ENCODE measurements at regions not wholly inside any gene's neighbourhood (a gene's known extent, or its start where the extent isn't known, plus 50 kb on each side); places are given as distances from the start of the nearest gene placed in this dataset.

- no peak for DNase-seq (ENCODE audit: low read depth, low spot score)
Observed at GRCh38 chr14:31943861-31944255, 133.2 kb upstream of the ARHGAP5 start.

GRCh38 chr14:31944256-31945073 is 132.6 kb upstream of the ARHGAP5 start:
- DNase-seq (ENCODE audit: low read depth, low spot score), result no peak

- no peak for DNase-seq (ENCODE audit: low read depth, low spot score)
Observed at GRCh38 chr14:31945074-31945613, 132.0 kb upstream of the ARHGAP5 start.

- DNase-seq (ENCODE audit: low read depth, low spot score), result no peak
Observed at GRCh38 chr14:31945701-31946100, 131.4 kb upstream of the ARHGAP5 start.

- DNase-seq (ENCODE audit: low read depth, low spot score), result no peak
Observed at GRCh38 chr14:31947076-31947475, 130.0 kb upstream of the ARHGAP5 start.

- DNase-seq (ENCODE audit: low read depth, low spot score), result no peak
Observed at GRCh38 chr14:31947680-31948595, 129.2 kb upstream of the ARHGAP5 start.

GRCh38 chr14:31949709-31950108 is 127.4 kb upstream of the ARHGAP5 start:
- DNase-seq (ENCODE audit: low read depth, low spot score), result no peak

GRCh38 chr14:31950331-31950730 is 126.8 kb upstream of the ARHGAP5 start:
- DNase-seq (ENCODE audit: low read depth, low spot score), result no peak

GRCh38 chr14:31950764-31951637 is 126.1 kb upstream of the ARHGAP5 start:
- DNase-seq (ENCODE audit: low read depth, low spot score), result no peak

GRCh38 chr14:31951638-31951964 is 125.5 kb upstream of the ARHGAP5 start:
- DNase-seq (ENCODE audit: low read depth, low spot score), result no peak

- no peak for DNase-seq (ENCODE audit: low read depth, low spot score)
Observed at GRCh38 chr14:31952573-31952972, 124.5 kb upstream of the ARHGAP5 start.

GRCh38 chr14:31953210-31953609 is 123.9 kb upstream of the ARHGAP5 start:
- DNase-seq (ENCODE audit: low read depth, low spot score), result no peak

- no peak for DNase-seq (ENCODE audit: low read depth, low spot score)
Observed at GRCh38 chr14:31954991-31955390, 122.1 kb upstream of the ARHGAP5 start.

GRCh38 chr14:31955936-31956579 is 121.0 kb upstream of the ARHGAP5 start:
- no peak for DNase-seq (ENCODE audit: low read depth, low spot score)

- no peak for DNase-seq (ENCODE audit: low read depth, low spot score)
Observed at GRCh38 chr14:31957565-31957964, 119.5 kb upstream of the ARHGAP5 start.

- no peak for DNase-seq (ENCODE audit: low read depth, low spot score)
Observed at GRCh38 chr14:31960039-31960438, 117.1 kb upstream of the ARHGAP5 start.

- no peak for DNase-seq (ENCODE audit: low read depth, low spot score)
Observed at GRCh38 chr14:31961896-31962295, 115.2 kb upstream of the ARHGAP5 start.

GRCh38 chr14:31962920-31963319 is 114.2 kb upstream of the ARHGAP5 start:
- no peak for DNase-seq (ENCODE audit: low read depth, low spot score)

- DNase-seq (ENCODE audit: low read depth, low spot score), result no peak
Observed at GRCh38 chr14:31963587-31963986, 113.5 kb upstream of the ARHGAP5 start.

GRCh38 chr14:31964490-31964889 is 112.6 kb upstream of the ARHGAP5 start:
- no peak for DNase-seq (ENCODE audit: low read depth, low spot score)

Measured in activated naive CD8-positive, alpha-beta T cell treated with anti-CD3 and anti-CD28 coated beads, Interleukin-2, amount 50 U/mL, for 16 hours (primary cell).